Left colon (tissue), 2 donors: ENCODE measurements at regions not wholly inside any gene's neighbourhood (a gene's known extent, or its start where the extent isn't known, plus 50 kb on each side); places are given as distances from the start of the nearest gene placed in this dataset.

Source experiments
- ATAC-seq: fragments of 200-7000 bp; cut with Tn5 transposase; one replicate; pipeline ENCODE4 v1.9.1; 2020; ENCODE audit warnings: mild to moderate bottlenecking, moderate library complexity
- DNase-seq, 2 donors: peaks; one replicate each; pipeline ENCODE4 v3.0.0-alpha.2; 2020
- intact Hi-C, 2 donors: fragments of 100-400 bp; cut with DNase I in 1 of 2; cut with micrococcal nuclease in 1 of 2; formaldehyde crosslinking; loops; one replicate each; pipeline versions ENCODE4 v1.11.2 to v1.14.0; 2022; cut with DNase I, micrococcal nuclease
- donor health status: DM: no; HTN: no; CAD: no.
- donor health status: DM: yes; HTN: yes; CAD: no.

DNA sequence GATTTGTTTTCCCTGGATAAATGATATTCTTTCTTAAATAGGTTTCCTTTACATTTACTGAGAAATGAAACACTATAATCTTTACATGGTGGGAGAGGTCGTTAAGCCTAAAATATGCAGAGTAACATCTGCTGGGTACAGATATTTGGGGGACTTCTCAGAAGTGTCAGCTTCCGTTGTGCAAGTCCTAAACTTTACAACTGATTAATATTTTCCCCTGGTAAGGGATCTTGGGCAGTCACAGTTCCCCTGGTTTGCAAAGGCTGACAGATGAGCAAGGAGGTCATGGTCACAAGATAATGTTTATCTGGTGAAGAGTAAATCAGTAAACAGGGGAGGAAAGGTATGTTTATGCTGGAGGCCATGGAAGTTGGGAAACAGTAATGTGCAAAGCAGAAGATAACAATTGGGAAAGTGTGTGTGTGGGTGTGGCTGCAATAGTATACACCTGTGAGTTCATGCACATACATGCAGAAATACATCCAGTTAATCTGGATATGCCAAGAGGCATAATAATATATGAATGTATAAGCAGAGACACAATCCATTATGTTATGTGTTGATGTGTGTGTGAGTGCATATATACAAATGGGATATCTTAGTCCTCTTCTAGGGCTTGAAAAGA, 508.2 kb upstream of the FAM241A start:
- intact Hi-C loops: no loop called here
- ATAC-seq: no peak
- DNase-seq: no peak

GRCh38 chr4:111639120-111639690, 506.0 kb upstream of the FAM241A start:
- DNase-seq (no peak), ATAC-seq (no peak)
- intact Hi-C loops: no loop called here

DNA sequence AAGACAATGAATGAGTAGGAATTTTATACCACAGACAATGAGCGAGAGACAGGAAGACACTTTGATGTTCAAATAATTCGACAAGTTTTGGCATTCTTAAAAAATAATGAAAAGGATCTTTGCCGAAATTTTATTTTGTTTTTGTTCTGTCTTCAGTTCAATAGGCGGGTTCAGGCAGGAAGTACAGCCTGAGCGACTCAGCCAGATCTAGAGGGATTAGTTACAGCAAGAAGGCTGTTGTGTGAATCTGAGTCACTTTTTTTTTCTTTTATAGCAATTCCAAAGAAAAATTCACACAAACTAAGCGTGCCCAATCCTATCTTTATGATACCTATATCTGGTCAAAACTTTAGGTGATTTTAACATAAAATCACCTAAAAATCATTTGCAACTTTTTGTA, 505.4 kb upstream of the FAM241A start:
- intact Hi-C loops: loop anchor here in 1 of 2 donors (5.0 kb wide), 1 partner anchor 212 kb away; no protein-coding TSS in a partner anchor
- ATAC-seq: no peak

GRCh38 chr4:111641813-111642579, 503.3 kb upstream of the FAM241A start:
- ATAC-seq: peak; percentile 85
- DNase-seq: peak; percentile 41 to 53
- intact Hi-C loops: loop anchor here in 1 of 2 donors (5.0 kb wide), 1 partner anchor 210 kb away; no protein-coding TSS in a partner anchor

More for the DNA sequence above, 505.4 kb upstream of the FAM241A start:
- DNase-seq: no peak

DNA sequence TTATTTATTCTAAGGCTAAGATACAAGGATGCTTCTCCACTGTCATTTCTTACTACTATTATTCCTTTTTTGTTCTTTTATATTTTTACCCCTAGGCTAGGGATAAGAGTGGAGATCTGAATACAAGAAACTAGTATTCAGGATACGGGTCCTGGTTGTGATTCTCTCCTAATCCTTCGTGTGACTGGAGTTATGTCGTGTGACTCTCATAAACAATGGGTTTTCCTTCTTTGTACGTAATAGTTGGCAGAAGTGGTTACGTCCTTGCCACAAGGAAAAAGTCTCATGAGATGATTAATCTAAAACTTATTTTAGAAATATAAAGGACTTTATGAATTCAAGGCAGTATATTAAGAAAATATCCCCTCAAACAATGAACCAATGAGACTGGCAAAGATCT, 497.2 kb upstream of the FAM241A start:
- intact Hi-C loops: no loop called here
- ATAC-seq: no peak
- DNase-seq: no peak

- intact Hi-C loops: no loop called here
- DNase-seq: no peak
- no peak for ATAC-seq
Observed at GRCh38 chr4:111649308-111649707, 495.9 kb upstream of the FAM241A start.

DNA sequence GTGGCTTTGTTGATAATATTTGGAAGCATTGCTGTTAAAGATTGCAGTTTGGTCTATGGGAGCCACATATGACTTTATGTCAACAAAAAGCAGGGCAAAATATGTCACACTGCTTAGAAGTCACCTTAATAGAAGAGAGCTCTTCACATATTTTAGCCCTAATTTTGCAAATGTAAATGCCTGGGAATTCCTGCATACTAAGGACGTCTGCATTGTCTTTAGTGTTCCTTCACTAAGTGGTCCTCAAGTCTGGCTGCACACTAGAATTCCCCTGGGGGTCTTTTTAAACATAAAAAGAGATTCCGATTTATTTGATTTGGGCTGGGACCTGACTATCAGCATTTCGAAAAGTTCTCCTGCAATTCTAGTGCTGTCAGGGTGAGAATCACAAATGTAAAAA, 495.1 kb upstream of the FAM241A start:
- intact Hi-C loops: no loop called here
- ATAC-seq: no peak
- DNase-seq: no peak

DNA sequence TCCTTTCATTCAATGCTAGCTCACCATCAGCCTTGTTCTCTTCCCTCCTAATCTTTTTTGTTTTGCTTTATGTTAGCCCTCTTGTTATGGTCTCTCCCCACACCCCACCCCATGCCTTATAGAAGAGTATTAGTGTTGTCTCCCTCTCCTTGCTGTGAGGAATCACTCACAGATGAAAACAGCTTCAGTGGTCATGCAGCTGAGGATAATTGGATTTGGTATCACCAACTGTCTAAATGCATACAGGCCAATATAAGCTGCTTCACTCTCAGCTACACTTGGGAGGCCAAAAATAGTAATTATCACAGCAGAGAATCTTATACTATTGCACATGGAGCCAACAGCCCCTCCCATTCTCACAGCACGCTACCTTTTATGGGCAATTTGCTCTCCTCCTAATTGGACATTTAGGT, 494.6 kb upstream of the FAM241A start:
- intact Hi-C loops: no loop called here
- DNase-seq: no peak
- ATAC-seq: no peak

- intact Hi-C loops: no loop called here
- no peak for ATAC-seq
- no peak for DNase-seq
Observed at GRCh38 chr4:111652236-111652635, 493.0 kb upstream of the FAM241A start.

DNA sequence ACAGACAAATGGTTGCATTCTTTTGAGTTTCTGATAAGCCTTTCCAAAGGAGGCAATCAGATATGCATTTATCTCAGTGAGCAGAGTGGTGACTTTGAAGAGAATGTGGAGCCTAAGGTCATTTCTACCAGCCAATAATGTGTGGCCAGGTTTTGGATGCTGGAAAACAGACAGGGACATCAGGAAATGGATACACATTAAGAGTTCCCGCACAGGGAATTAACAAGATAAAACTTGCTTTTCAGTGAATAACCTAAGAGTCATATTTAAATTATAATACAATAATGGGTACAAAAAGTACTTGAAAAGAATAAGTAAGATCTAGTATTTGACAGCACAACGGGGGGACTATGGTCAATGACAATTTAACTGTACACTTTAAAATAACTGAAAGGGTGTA, 492.3 kb upstream of the FAM241A start:
- ATAC-seq (no peak), DNase-seq (no peak)
- intact Hi-C loops: no loop called here

GRCh38 chr4:111662496-111662895, 482.8 kb upstream of the FAM241A start:
- ATAC-seq: no peak
- intact Hi-C loops: no loop called here
- DNase-seq: no peak

- DNase-seq (no peak), ATAC-seq (no peak)
- intact Hi-C loops: no loop called here
Observed at GRCh38 chr4:111664308-111664945, 480.8 kb upstream of the FAM241A start.

- no peak for ATAC-seq
- intact Hi-C loops: no loop called here
- no peak for DNase-seq
Observed at GRCh38 chr4:111666826-111667360, 478.4 kb upstream of the FAM241A start.

DNA sequence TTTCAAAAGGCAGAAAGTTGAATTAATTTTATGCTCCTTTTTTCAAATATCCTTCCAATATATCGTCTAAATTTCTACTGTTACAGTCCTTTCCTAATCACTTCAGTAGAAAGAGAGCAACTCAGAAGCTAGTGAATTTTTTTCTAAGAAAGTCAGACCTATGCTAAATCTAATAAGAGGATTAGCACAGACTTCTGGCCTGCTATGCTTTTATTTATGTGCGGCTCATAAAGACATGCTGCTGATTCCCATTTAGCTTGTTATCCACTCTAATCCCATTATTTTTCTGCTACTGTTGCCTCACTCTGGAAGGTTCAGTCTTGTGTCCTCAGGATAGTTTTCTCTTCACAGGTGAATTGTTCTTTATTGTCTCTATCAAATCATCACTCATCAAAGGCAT, 473.5 kb upstream of the FAM241A start:
- ATAC-seq (no peak), DNase-seq (no peak)
- intact Hi-C loops: no loop called here

- DNase-seq: no peak
- ATAC-seq: no peak
- intact Hi-C loops: no loop called here
Observed at GRCh38 chr4:111675746-111676145, 469.5 kb upstream of the FAM241A start.

- intact Hi-C loops: no loop called here
- DNase-seq (no peak), ATAC-seq (no peak)
Observed at GRCh38 chr4:111676533-111676932, 468.7 kb upstream of the FAM241A start.

DNA sequence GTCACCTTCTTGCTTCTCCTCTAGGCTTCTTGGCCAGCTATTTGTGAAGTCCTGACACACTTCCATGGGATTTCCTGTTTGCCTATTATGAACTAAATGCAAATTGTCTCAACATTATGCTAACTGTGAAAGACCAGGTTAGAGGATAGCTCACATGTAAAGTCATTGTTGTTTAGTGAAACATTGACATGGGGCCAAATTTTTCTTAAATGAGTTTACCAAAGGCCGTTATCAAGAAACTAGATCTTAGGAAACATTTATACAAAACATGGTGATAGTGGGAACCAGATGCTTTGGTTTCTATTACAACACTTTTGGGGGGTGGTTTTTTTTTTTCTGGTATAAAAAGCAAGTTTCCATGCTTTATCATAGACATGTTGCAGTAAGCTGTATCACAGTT, 466.8 kb upstream of the FAM241A start:
- no peak for ATAC-seq
- intact Hi-C loops: no loop called here
- DNase-seq: no peak

- ATAC-seq (no peak), DNase-seq (no peak)
- intact Hi-C loops: no loop called here
Observed at GRCh38 chr4:111678908-111679307, 466.3 kb upstream of the FAM241A start.

DNA sequence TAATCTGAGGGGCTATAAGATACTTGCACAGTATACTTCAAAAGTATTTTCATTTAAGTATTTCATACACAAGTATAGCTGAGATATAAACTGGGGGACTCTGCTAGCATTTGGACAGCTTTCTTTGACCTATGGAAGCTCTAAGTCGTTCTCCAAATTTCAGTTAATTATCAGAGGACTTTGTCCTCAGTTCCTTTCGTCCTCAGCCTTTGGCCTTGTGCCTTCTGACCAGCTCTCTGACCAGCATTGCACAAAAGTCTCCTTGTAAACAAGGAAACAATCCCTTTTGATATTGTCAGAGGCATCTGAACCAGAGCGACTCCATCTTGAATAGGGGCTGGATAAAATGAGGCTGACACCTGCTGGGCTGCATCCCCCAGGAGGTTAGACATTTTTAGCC, 464.0 kb upstream of the FAM241A start:
- DNase-seq: no peak
- no peak for ATAC-seq
- intact Hi-C loops: no loop called here

DNA sequence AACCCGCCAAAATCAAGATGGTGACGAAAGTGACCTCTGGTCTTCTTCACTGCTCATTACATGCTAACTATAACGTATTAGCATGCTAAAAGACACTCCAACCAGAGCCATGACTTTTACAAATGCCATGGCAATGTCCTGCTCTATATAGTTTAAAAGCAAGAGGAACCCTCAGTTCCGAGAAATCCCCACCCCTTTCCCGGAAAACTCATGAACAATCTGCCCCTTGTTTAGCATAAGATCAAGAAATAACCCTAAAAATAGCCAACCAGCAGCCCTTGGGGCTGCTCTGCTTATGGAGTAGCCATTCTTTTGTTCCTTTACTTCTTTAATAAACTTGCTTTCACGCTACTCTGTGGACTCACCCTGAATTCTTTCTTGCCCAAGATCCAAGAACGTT, 463.5 kb upstream of the FAM241A start:
- DNase-seq (no peak), ATAC-seq (no peak)
- intact Hi-C loops: no loop called here
